Natural killer cell treated with Interleukin-12 subunit alpha and Interleukin-12 subunit beta and Interleukin-15 and Interleukin-18, amount 100 ng/mL, for 72 hours (primary cell): ENCODE measurements at regions not wholly inside any gene's neighbourhood (a gene's known extent, or its start where the extent isn't known, plus 50 kb on each side); places are given as distances from the start of the nearest gene placed in this dataset.
"Not testable (repeated sequence)": the region's sequence is repeated elsewhere in the genome, so short reads cannot be mapped to it uniquely, and the experiment has no call there.

Source experiments
- ATAC-seq, 2 donors: fragments of 150-1000 bp; cut with Tn5 transposase in 1 of 2; sonication (Bioruptor Pico), chemical (Tn5 transposase) in 1 of 2; 2 replicates each; pipeline ENCODE4 v1.10.0; 2021
- DNase-seq: peaks from one replicate; pipeline ENCODE4 v3.0.0; 2022; ENCODE audit warnings: low spot score
- H3K27ac Mint-ChIP-seq, 2 donors: 1 replicate in 1 of 2; 2 replicates in 1 of 2; pipeline ENCODE4 v1.8.0; 2022; ENCODE audit warnings: mixed read lengths in 2 of 2, mild to moderate bottlenecking in 1 of 2, moderate library complexity in 1 of 2
- H3K27me3 Mint-ChIP-seq, 2 donors: 1 replicate in 1 of 2; 2 replicates in 1 of 2; pipeline ENCODE4 v1.8.0; 2022; ENCODE audit warnings: mixed read lengths in 2 of 2
- H3K36me3 Mint-ChIP-seq: one replicate; pipeline ENCODE4 v1.8.0; 2022; ENCODE audit warnings: mixed read lengths
- H3K4me1 Mint-ChIP-seq, 2 donors: 1 replicate in 1 of 2; 2 replicates in 1 of 2; pipeline ENCODE4 v1.8.0; 2022; ENCODE audit warnings: low read depth in 2 of 2, mixed read lengths in 2 of 2, mild to moderate bottlenecking in 1 of 2
- H3K4me3 Mint-ChIP-seq: one replicate; pipeline ENCODE4 v1.8.0; 2022; ENCODE audit warnings: mixed read lengths
- H3K9me3 Mint-ChIP-seq: 2 replicates; pipeline ENCODE4 v1.8.0; 2022; ENCODE audit warnings: mixed read lengths

GRCh38 chr10:101280511-101280910, 51.2 kb upstream of the LBX1 start:
- Mint-ChIP-seq H3K4me1 (no peaks in the 10 kb centered on the region), H3K36me3 (no peaks in the 10 kb centered on the region), H3K4me3 (no peak overlapping the region), H3K9me3 (no peaks in the 10 kb centered on the region), H3K27me3 (peaks cover 36 to 67% of the 10 kb centered on the region in 2 donors), H3K27ac (no peak overlapping the region)
- DNase-seq (no peak), ATAC-seq (no peak)

GRCh38 chr10:101280921-101281320, 51.7 kb upstream of the LBX1 start:
- not testable (repeated sequence) for H3K36me3 Mint-ChIP-seq, DNase-seq, ATAC-seq, H3K9me3 Mint-ChIP-seq, H3K4me3 Mint-ChIP-seq, H3K4me1 Mint-ChIP-seq, H3K27ac Mint-ChIP-seq
- H3K27me3 Mint-ChIP-seq: peaks cover 38 to 64% of the 10 kb centered on the region in 2 donors

GRCh38 chr10:101282947-101283346, 53.7 kb upstream of the LBX1 start:
- ATAC-seq: no peak
- Mint-ChIP-seq H3K4me3 (no peak overlapping the region), H3K4me1 (no peaks in the 10 kb centered on the region), H3K36me3 (no peaks in the 10 kb centered on the region), H3K27ac (no peak overlapping the region), H3K27me3 (peaks cover 48 to 68% of the 10 kb centered on the region in 2 donors), H3K9me3 (no peaks in the 10 kb centered on the region)
- no peak for DNase-seq

- Mint-ChIP-seq H3K4me1 (no peaks in the 10 kb centered on the region), H3K27me3 (peaks cover 51 to 72% of the 10 kb centered on the region in 2 donors), H3K9me3 (no peaks in the 10 kb centered on the region), H3K36me3 (no peaks in the 10 kb centered on the region), H3K4me3 (no peak overlapping the region), H3K27ac (no peak overlapping the region)
- ATAC-seq (no peak), DNase-seq (no peak)
Measured at GRCh38 chr10:101283762-101284100, 54.5 kb upstream of the LBX1 start.

GRCh38 chr10:101284101-101284743, 55.0 kb upstream of the LBX1 start:
- Mint-ChIP-seq H3K9me3 (no peaks in the 10 kb centered on the region), H3K27ac (no peak overlapping the region), H3K4me1 (no peaks in the 10 kb centered on the region), H3K36me3 (no peaks in the 10 kb centered on the region), H3K27me3 (peaks cover 50 to 72% of the 10 kb centered on the region in 2 donors), H3K4me3 (no peak overlapping the region)
- ATAC-seq (peak; percentile 19 to 25), DNase-seq (no peak)

GRCh38 chr10:101284744-101285463, 55.6 kb upstream of the LBX1 start:
- Mint-ChIP-seq H3K27ac (no peak overlapping the region), H3K36me3 (no peaks in the 10 kb centered on the region), H3K9me3 (no peaks in the 10 kb centered on the region), H3K27me3 (peaks cover 56 to 78% of the 10 kb centered on the region in 2 donors), H3K4me1 (no peaks in the 10 kb centered on the region), H3K4me3 (no peak overlapping the region)
- ATAC-seq (no peak), DNase-seq (no peak)

GRCh38 chr10:101285519-101286070, 56.3 kb upstream of the LBX1 start:
- DNase-seq (no peak), ATAC-seq (no peak)
- Mint-ChIP-seq H3K9me3 (no peaks in the 10 kb centered on the region), H3K36me3 (no peaks in the 10 kb centered on the region), H3K4me3 (no peak overlapping the region), H3K4me1 (no peaks in the 10 kb centered on the region), H3K27ac (no peak overlapping the region), H3K27me3 (peaks cover 61 to 83% of the 10 kb centered on the region in 2 donors)

- Mint-ChIP-seq H3K27ac (no peak overlapping the region), H3K9me3 (no peaks in the 10 kb centered on the region), H3K4me3 (no peak overlapping the region), H3K27me3 (peaks cover 63 to 82% of the 10 kb centered on the region in 2 donors), H3K4me1 (no peaks in the 10 kb centered on the region), H3K36me3 (no peaks in the 10 kb centered on the region)
- no peak for DNase-seq
- ATAC-seq: no peak
Measured at GRCh38 chr10:101286248-101287046, 57.2 kb upstream of the LBX1 start.

- Mint-ChIP-seq H3K9me3 (no peaks in the 10 kb centered on the region), H3K27me3 (peaks cover 59 to 73% of the 10 kb centered on the region in 2 donors), H3K36me3 (no peaks in the 10 kb centered on the region), H3K4me3 (no peak overlapping the region), H3K4me1 (no peaks in the 10 kb centered on the region), H3K27ac (no peak overlapping the region)
- ATAC-seq (no peak), DNase-seq (no peak)
Measured at GRCh38 chr10:101287183-101287996, 58.1 kb upstream of the LBX1 start.

- Mint-ChIP-seq H3K9me3 (no peaks in the 10 kb centered on the region), H3K27ac (no peak overlapping the region), H3K4me1 (no peaks in the 10 kb centered on the region), H3K27me3 (peaks cover 59 to 74% of the 10 kb centered on the region in 2 donors), H3K36me3 (no peaks in the 10 kb centered on the region), H3K4me3 (no peak overlapping the region)
- DNase-seq (no peak), ATAC-seq (no peak)
Measured at GRCh38 chr10:101287997-101288635, 58.9 kb upstream of the LBX1 start.

- Mint-ChIP-seq H3K9me3 (no peaks in the 10 kb centered on the region), H3K4me3 (no peak overlapping the region), H3K27ac (no peak overlapping the region), H3K4me1 (no peaks in the 10 kb centered on the region), H3K36me3 (no peaks in the 10 kb centered on the region), H3K27me3 (peaks cover 59 to 72% of the 10 kb centered on the region in 2 donors)
- no peak for DNase-seq
- ATAC-seq: no peak
Measured at GRCh38 chr10:101289541-101289940, 60.3 kb upstream of the LBX1 start.

- no peak for ATAC-seq
- Mint-ChIP-seq H3K4me3 (no peak overlapping the region), H3K27ac (no peak overlapping the region), H3K9me3 (no peaks in the 10 kb centered on the region), H3K4me1 (no peaks in the 10 kb centered on the region), H3K36me3 (no peaks in the 10 kb centered on the region), H3K27me3 (peaks cover 55 to 71% of the 10 kb centered on the region in 2 donors)
- no peak for DNase-seq
Measured at GRCh38 chr10:101290431-101290830, 61.2 kb upstream of the LBX1 start.

GRCh38 chr10:101290881-101291280, 61.6 kb upstream of the LBX1 start:
- Mint-ChIP-seq H3K36me3 (no peaks in the 10 kb centered on the region), H3K4me3 (no peak overlapping the region), H3K9me3 (no peaks in the 10 kb centered on the region), H3K27ac (no peak overlapping the region), H3K4me1 (no peaks in the 10 kb centered on the region), H3K27me3 (peaks cover 58 to 75% of the 10 kb centered on the region in 2 donors)
- DNase-seq (no peak), ATAC-seq (no peak)
